ENCODE measurements at regions not wholly inside any gene's neighbourhood (a gene's known extent, or its start where the extent isn't known, plus 50 kb on each side); places are given as distances from the start of the nearest gene placed in this dataset.

GRCh38 chr7:30226614-30227268 is 57.7 kb upstream of the ZNRF2 start:
- TF ChIP-seq POLR2AphosphoS5 (IDR thresholded peaks at IDR 0.05; ENCODE audit: low read depth, low read length) (no peak), IKZF4 (CRISPR knock-in tag; IDR thresholded peaks at IDR 0.05; ENCODE audit: borderline replicate concordance, low read depth, not compliant biosample characterization) (no peak), TBP (CRISPR knock-in tag; IDR thresholded peaks at IDR 0.05) (no peak), FIP1L1 (IDR thresholded peaks at IDR 0.05; ENCODE audit: borderline replicate concordance, insufficient read depth, low read depth, low read length) (no peak), ATAD3A (CRISPR knock-in tag; IDR thresholded peaks at IDR 0.05) (no peak), ZNF891 (CRISPR knock-in tag; IDR thresholded peaks at IDR 0.05) (no peak)

Measured in HepG2 (cell line).